IMR-90 (cell line): ENCODE measurements at regions not wholly inside any gene's neighbourhood (a gene's known extent, or its start where the extent isn't known, plus 50 kb on each side); places are given as distances from the start of the nearest gene placed in this dataset.
"Not testable (repeated sequence)": the region's sequence is repeated elsewhere in the genome, so short reads cannot be mapped to it uniquely, and the experiment has no call there.

ENCODE experiments used
- ATAC-seq: fragments of 200-7000 bp; cut with Tn5 transposase; 2 replicates; pipeline ENCODE4 v1.9.1; 2020; ENCODE audit warnings: low read depth, mild to moderate bottlenecking, moderate library complexity
- BruUV-seq: library from RNA; stranded (reverse); fragments of 400-500 nt; replicated peaks from 2 replicates; lab custom pipeline; 2021; lab: Mats Ljungman, UMichigan
- CTCF ChIA-PET: fragments of 300-600 bp; formaldehyde crosslinking; extraction: SDS; loops from one replicate; lab custom pipeline; 2021; ENCODE audit warnings: antibody characterized with exemption; lab: Yijun Ruan, JAX
- POLR2A ChIA-PET: fragments of 300-600 bp; sonication (Branson Sonifier 250); formaldehyde crosslinking; loops from one replicate; lab custom pipeline; 2022; ENCODE audit warnings: antibody characterized with exemption; ENCODE audit not compliant: unreplicated experiment; lab: Charles Lee
- DNase-seq: peaks from one replicate; pipeline ENCODE4 v3.0.0; 2013
- H2AFZ ChIP-seq: replicated peaks from 2 replicates; pipeline ENCODE3; 2013; ENCODE audit warnings: low read length, mild to moderate bottlenecking; ENCODE audit not compliant: poor library complexity
- H2AK5ac ChIP-seq: 2 replicates; pipeline ENCODE4 v1.6.1; 2013; ENCODE audit warnings: low read depth, low read length, inconsistent platforms
- H2AK9ac ChIP-seq: replicated peaks from 2 replicates; pipeline ENCODE3; 2013; ENCODE audit warnings: mild to moderate bottlenecking, low read depth, low read length, moderate library complexity; ENCODE audit not compliant: poor library complexity
- H2BK120ac ChIP-seq: 2 replicates; pipeline ENCODE4 v1.6.1; 2013; ENCODE audit warnings: low read depth, low read length, inconsistent platforms
- H2BK15ac ChIP-seq: 3 replicates; pipeline ENCODE4 v1.6.1; 2013; ENCODE audit warnings: low read depth, low read length, inconsistent platforms
- H2BK20ac ChIP-seq: 2 replicates; pipeline ENCODE4 v1.6.1; 2013; ENCODE audit warnings: low read depth, mild to moderate bottlenecking, inconsistent platforms, low read length, moderate library complexity
- H2BK5ac ChIP-seq: 2 replicates; pipeline ENCODE4 v1.6.1; 2013; ENCODE audit warnings: mild to moderate bottlenecking, low read depth, low read length, inconsistent platforms; ENCODE audit not compliant: poor library complexity, severe bottlenecking
- H3K14ac ChIP-seq: replicated peaks from 2 replicates; pipeline ENCODE4 v1.6.1; 2013; ENCODE audit warnings: low read depth, low read length, inconsistent platforms
- H3K18ac ChIP-seq: 2 replicates; pipeline ENCODE4 v1.6.1; 2013; ENCODE audit warnings: low read depth, low read length, control low read depth
- H3K23ac ChIP-seq: 2 replicates; pipeline ENCODE4 v1.6.1; 2013; ENCODE audit warnings: low read depth, low read length, inconsistent platforms
- H3K27ac ChIP-seq: 2 replicates; pipeline ENCODE4 v1.5.1; 2013; ENCODE audit warnings: mild to moderate bottlenecking, control low read depth, low read length; ENCODE audit not compliant: insufficient read depth
- H3K27me3 ChIP-seq: 2 replicates; pipeline ENCODE4 v1.6.1; 2013; ENCODE audit warnings: low read length; ENCODE audit not compliant: control insufficient read depth, insufficient read depth
- H3K36me3 ChIP-seq: 2 replicates; pipeline ENCODE4 v1.6.1; 2013; ENCODE audit warnings: low read length, mixed read lengths; ENCODE audit not compliant: control insufficient read depth, insufficient read depth
- H3K4ac ChIP-seq: 2 replicates; pipeline ENCODE4 v1.6.1; 2013; ENCODE audit warnings: low read depth, low read length, inconsistent platforms
- H3K4me1 ChIP-seq: 2 replicates; pipeline ENCODE4 v1.6.1; 2013; ENCODE audit warnings: low read length, mixed read lengths; ENCODE audit not compliant: control insufficient read depth, insufficient read depth
- H3K4me2 ChIP-seq: 2 replicates; pipeline ENCODE4 v1.6.1; 2013; ENCODE audit warnings: low read depth, mild to moderate bottlenecking, control low read depth, low read length, moderate library complexity
- H3K4me3 ChIP-seq: 2 replicates; pipeline ENCODE4 v1.5.1; 2013; ENCODE audit warnings: low read depth, mild to moderate bottlenecking, control low read depth, low read length, moderate library complexity; ENCODE audit not compliant: insufficient read depth
- H3K56ac ChIP-seq: 2 replicates; pipeline ENCODE4 v1.6.1; 2013; ENCODE audit warnings: low read length, inconsistent platforms; ENCODE audit not compliant: insufficient read depth; ENCODE audit errors: extremely low read depth
- H3K79me1 ChIP-seq, 2 experiments: 2 replicates each; pipeline ENCODE4 v1.6.1; 2013; ENCODE audit warnings: low read length in 2 of 2, inconsistent platforms in 1 of 2, low read depth in 1 of 2
- H3K9ac ChIP-seq: 2 replicates; pipeline ENCODE4 v1.6.1; 2013; ENCODE audit warnings: low read depth, low read length, control low read depth
- H3K9me1 ChIP-seq: 2 replicates; pipeline ENCODE4 v1.6.1; 2013; ENCODE audit warnings: low read length, inconsistent platforms; ENCODE audit not compliant: insufficient read depth
- H3K9me3 ChIP-seq: 2 replicates; pipeline ENCODE4 v1.6.1; 2013; ENCODE audit warnings: low read length; ENCODE audit not compliant: control insufficient read depth, insufficient read depth
- H4K20me1 ChIP-seq: 2 replicates; pipeline ENCODE4 v1.6.1; 2013; ENCODE audit warnings: low read length, inconsistent platforms; ENCODE audit not compliant: insufficient read depth
- H4K5ac ChIP-seq: 2 replicates; pipeline ENCODE4 v1.6.1; 2013; ENCODE audit warnings: mild to moderate bottlenecking, low read depth, low read length, control low read depth
- H4K8ac ChIP-seq, 2 experiments: 2 replicates each; pipeline ENCODE4 v1.6.1; 2013; ENCODE audit warnings: low read depth in 2 of 2, low read length in 2 of 2, control low read depth in 1 of 2, inconsistent platforms in 1 of 2
- H4K91ac ChIP-seq: 2 replicates; pipeline ENCODE4 v1.6.1; 2013; ENCODE audit warnings: low read depth, low read length, inconsistent platforms; ENCODE audit not compliant: insufficient read depth
- MAFK ChIP-seq: IDR thresholded peaks from 2 replicates; pipeline ENCODE4 v1.6.1; 2012; ENCODE audit warnings: low read depth, low read length, improper control_type of control experiment
- WGBS, 2 experiments: methylation state at CpG; one replicate each; pipeline versions ENCODE4 v1.1.5 to v1.1.7; 2013; ENCODE audit warnings: missing lambda C conversion rate in 2 of 2; ENCODE audit not compliant: insufficient read length in 1 of 2; ENCODE audit errors: extremely low coverage in 2 of 2; 5-methylcytosine and 5-hydroxymethylcytosine counted together
- dilution Hi-C: fragments of 300-500 bp; cut with HindIII; formaldehyde crosslinking; loops from one replicate; pipeline ENCODE4 v1.14.3; 2018; ENCODE audit warnings: low sequenced_read_pairs; ENCODE audit not compliant: unreplicated experiment
- in situ Hi-C: fragments of 300-500 bp; cut with MboI; formaldehyde crosslinking; loops from 3 replicates; pipeline ENCODE4 v1.14.3; 2019; ENCODE audit warnings: low sequenced_read_pairs, inconsistent platforms, mixed read lengths
- intact Hi-C: fragments of 100-400 bp; cut with micrococcal nuclease; formaldehyde crosslinking; loops from 2 replicates; pipeline ENCODE4 v1.10.0; 2022

GRCh38 chrX:92659743-92660142 lies 880.6 kb downstream of the PCDH11X start:
- H3K36me3 ChIP-seq, H2AK5ac ChIP-seq, dilution Hi-C loops, H4K91ac ChIP-seq, DNase-seq, H4K20me1 ChIP-seq, CTCF ChIA-PET, BruUV-seq, H2AK9ac ChIP-seq, H3K27ac ChIP-seq, H3K9me1 ChIP-seq, H2BK20ac ChIP-seq, H2BK5ac ChIP-seq, ATAC-seq, H3K79me1 ChIP-seq, H2BK15ac ChIP-seq, H3K9me3 ChIP-seq, H3K56ac ChIP-seq, H3K4me3 ChIP-seq, H4K5ac ChIP-seq, H3K4me1 ChIP-seq, POLR2A ChIA-PET, H3K14ac ChIP-seq, H3K18ac ChIP-seq, intact Hi-C loops, H3K4ac ChIP-seq, H3K9ac ChIP-seq, H3K27me3 ChIP-seq, H4K8ac ChIP-seq, H2BK120ac ChIP-seq, H3K4me2 ChIP-seq, H2AFZ ChIP-seq, in situ Hi-C loops, H3K23ac ChIP-seq: not testable (repeated sequence)
- no CpG with 5 or more reads among the region's 2 CpGs for WGBS, 2 experiments
- peak; percentile 91 for TF ChIP-seq MAFK

- H2AK9ac ChIP-seq, H3K9ac ChIP-seq, H3K9me1 ChIP-seq, POLR2A ChIA-PET, H3K9me3 ChIP-seq, H2AFZ ChIP-seq, dilution Hi-C loops, intact Hi-C loops, H4K8ac ChIP-seq, H3K56ac ChIP-seq, H3K27ac ChIP-seq, H2BK15ac ChIP-seq, H3K23ac ChIP-seq, H2BK20ac ChIP-seq, H2BK120ac ChIP-seq, H3K14ac ChIP-seq, CTCF ChIA-PET, H3K36me3 ChIP-seq, H4K91ac ChIP-seq, DNase-seq, H3K18ac ChIP-seq, H3K4me2 ChIP-seq, H4K5ac ChIP-seq, in situ Hi-C loops, ATAC-seq, H4K20me1 ChIP-seq, H2AK5ac ChIP-seq, H3K4me1 ChIP-seq, H3K79me1 ChIP-seq, BruUV-seq, H2BK5ac ChIP-seq, H3K4me3 ChIP-seq, H3K4ac ChIP-seq, H3K27me3 ChIP-seq: not testable (repeated sequence)
- no CpG with 5 or more reads among the region's 4 CpGs for WGBS, 2 experiments
Observed at GRCh38 chrX:92692796-92693195, 913.6 kb downstream of the PCDH11X start.
